IMR-90 (cell line): ENCODE measurements at regions not wholly inside any gene's neighbourhood (a gene's known extent, or its start where the extent isn't known, plus 50 kb on each side); places are given as distances from the start of the nearest gene placed in this dataset.

Experiments used
- ATAC-seq: fragments of 200-7000 bp; cut with Tn5 transposase; 2 replicates; pipeline ENCODE4 v1.9.1; 2020; ENCODE audit warnings: low read depth, mild to moderate bottlenecking, moderate library complexity
- BruUV-seq: library from RNA; stranded (reverse); fragments of 400-500 nt; replicated peaks from 2 replicates; lab custom pipeline; 2021; lab: Mats Ljungman, UMichigan
- CTCF ChIA-PET: fragments of 300-600 bp; formaldehyde crosslinking; extraction: SDS; loops from one replicate; lab custom pipeline; 2021; ENCODE audit warnings: antibody characterized with exemption; lab: Yijun Ruan, JAX
- POLR2A ChIA-PET: fragments of 300-600 bp; sonication (Branson Sonifier 250); formaldehyde crosslinking; loops from one replicate; lab custom pipeline; 2022; ENCODE audit warnings: antibody characterized with exemption; ENCODE audit not compliant: unreplicated experiment; lab: Charles Lee
- DNase-seq: peaks from one replicate; pipeline ENCODE4 v3.0.0; 2013
- H2AFZ ChIP-seq: replicated peaks from 2 replicates; pipeline ENCODE3; 2013; ENCODE audit warnings: low read length, mild to moderate bottlenecking; ENCODE audit not compliant: poor library complexity
- H2AK5ac ChIP-seq: 2 replicates; pipeline ENCODE4 v1.6.1; 2013; ENCODE audit warnings: low read depth, low read length, inconsistent platforms
- H2AK9ac ChIP-seq: replicated peaks from 2 replicates; pipeline ENCODE3; 2013; ENCODE audit warnings: mild to moderate bottlenecking, low read depth, low read length, moderate library complexity; ENCODE audit not compliant: poor library complexity
- H2BK120ac ChIP-seq: 2 replicates; pipeline ENCODE4 v1.6.1; 2013; ENCODE audit warnings: low read depth, low read length, inconsistent platforms
- H2BK15ac ChIP-seq: 3 replicates; pipeline ENCODE4 v1.6.1; 2013; ENCODE audit warnings: low read depth, low read length, inconsistent platforms
- H2BK20ac ChIP-seq: 2 replicates; pipeline ENCODE4 v1.6.1; 2013; ENCODE audit warnings: low read depth, mild to moderate bottlenecking, inconsistent platforms, low read length, moderate library complexity
- H2BK5ac ChIP-seq: 2 replicates; pipeline ENCODE4 v1.6.1; 2013; ENCODE audit warnings: mild to moderate bottlenecking, low read depth, low read length, inconsistent platforms; ENCODE audit not compliant: poor library complexity, severe bottlenecking
- H3K14ac ChIP-seq: replicated peaks from 2 replicates; pipeline ENCODE4 v1.6.1; 2013; ENCODE audit warnings: low read depth, low read length, inconsistent platforms
- H3K18ac ChIP-seq: 2 replicates; pipeline ENCODE4 v1.6.1; 2013; ENCODE audit warnings: low read depth, low read length, control low read depth
- H3K23ac ChIP-seq: 2 replicates; pipeline ENCODE4 v1.6.1; 2013; ENCODE audit warnings: low read depth, low read length, inconsistent platforms
- H3K27ac ChIP-seq: 2 replicates; pipeline ENCODE4 v1.5.1; 2013; ENCODE audit warnings: mild to moderate bottlenecking, control low read depth, low read length; ENCODE audit not compliant: insufficient read depth
- H3K27me3 ChIP-seq: 2 replicates; pipeline ENCODE4 v1.6.1; 2013; ENCODE audit warnings: low read length; ENCODE audit not compliant: control insufficient read depth, insufficient read depth
- H3K36me3 ChIP-seq: 2 replicates; pipeline ENCODE4 v1.6.1; 2013; ENCODE audit warnings: low read length, mixed read lengths; ENCODE audit not compliant: control insufficient read depth, insufficient read depth
- H3K4ac ChIP-seq: 2 replicates; pipeline ENCODE4 v1.6.1; 2013; ENCODE audit warnings: low read depth, low read length, inconsistent platforms
- H3K4me1 ChIP-seq: 2 replicates; pipeline ENCODE4 v1.6.1; 2013; ENCODE audit warnings: low read length, mixed read lengths; ENCODE audit not compliant: control insufficient read depth, insufficient read depth
- H3K4me2 ChIP-seq: 2 replicates; pipeline ENCODE4 v1.6.1; 2013; ENCODE audit warnings: low read depth, mild to moderate bottlenecking, control low read depth, low read length, moderate library complexity
- H3K4me3 ChIP-seq: 2 replicates; pipeline ENCODE4 v1.5.1; 2013; ENCODE audit warnings: low read depth, mild to moderate bottlenecking, control low read depth, low read length, moderate library complexity; ENCODE audit not compliant: insufficient read depth
- H3K56ac ChIP-seq: 2 replicates; pipeline ENCODE4 v1.6.1; 2013; ENCODE audit warnings: low read length, inconsistent platforms; ENCODE audit not compliant: insufficient read depth; ENCODE audit errors: extremely low read depth
- H3K79me1 ChIP-seq, 2 experiments: 2 replicates each; pipeline ENCODE4 v1.6.1; 2013; ENCODE audit warnings: low read length in 2 of 2, inconsistent platforms in 1 of 2, low read depth in 1 of 2
- H3K9ac ChIP-seq: 2 replicates; pipeline ENCODE4 v1.6.1; 2013; ENCODE audit warnings: low read depth, low read length, control low read depth
- H3K9me1 ChIP-seq: 2 replicates; pipeline ENCODE4 v1.6.1; 2013; ENCODE audit warnings: low read length, inconsistent platforms; ENCODE audit not compliant: insufficient read depth
- H3K9me3 ChIP-seq: 2 replicates; pipeline ENCODE4 v1.6.1; 2013; ENCODE audit warnings: low read length; ENCODE audit not compliant: control insufficient read depth, insufficient read depth
- H4K20me1 ChIP-seq: 2 replicates; pipeline ENCODE4 v1.6.1; 2013; ENCODE audit warnings: low read length, inconsistent platforms; ENCODE audit not compliant: insufficient read depth
- H4K5ac ChIP-seq: 2 replicates; pipeline ENCODE4 v1.6.1; 2013; ENCODE audit warnings: mild to moderate bottlenecking, low read depth, low read length, control low read depth
- H4K8ac ChIP-seq, 2 experiments: 2 replicates each; pipeline ENCODE4 v1.6.1; 2013; ENCODE audit warnings: low read depth in 2 of 2, low read length in 2 of 2, control low read depth in 1 of 2, inconsistent platforms in 1 of 2
- H4K91ac ChIP-seq: 2 replicates; pipeline ENCODE4 v1.6.1; 2013; ENCODE audit warnings: low read depth, low read length, inconsistent platforms; ENCODE audit not compliant: insufficient read depth
- BHLHE40 ChIP-seq: fragments of 150-350 bp; IDR thresholded peaks from 2 replicates; pipeline ENCODE4 v1.6.1; 2016; ENCODE audit warnings: mild to moderate bottlenecking, low read depth, low read length
- MXI1 ChIP-seq: IDR thresholded peaks from 2 replicates; pipeline ENCODE4 v1.6.1; 2012; ENCODE audit warnings: low read depth, mild to moderate bottlenecking, low read length, moderate library complexity, borderline replicate concordance
- WGBS, 2 experiments: methylation state at CpG; one replicate each; pipeline versions ENCODE4 v1.1.5 to v1.1.7; 2013; ENCODE audit warnings: missing lambda C conversion rate in 2 of 2; ENCODE audit not compliant: insufficient read length in 1 of 2; ENCODE audit errors: extremely low coverage in 2 of 2; 5-methylcytosine and 5-hydroxymethylcytosine counted together
- dilution Hi-C: fragments of 300-500 bp; cut with HindIII; formaldehyde crosslinking; loops from one replicate; pipeline ENCODE4 v1.14.3; 2018; ENCODE audit warnings: low sequenced_read_pairs; ENCODE audit not compliant: unreplicated experiment
- in situ Hi-C: fragments of 300-500 bp; cut with MboI; formaldehyde crosslinking; loops from 3 replicates; pipeline ENCODE4 v1.14.3; 2019; ENCODE audit warnings: low sequenced_read_pairs, inconsistent platforms, mixed read lengths
- intact Hi-C: fragments of 100-400 bp; cut with micrococcal nuclease; formaldehyde crosslinking; loops from 2 replicates; pipeline ENCODE4 v1.10.0; 2022

GRCh38 chr3:162586591-162586990, 1090.0 kb downstream of the OTOL1 start:
- no peak overlapping the region for H4K8ac ChIP-seq
- no peak overlapping the region for H3K18ac ChIP-seq
- no peaks in the 10 kb centered on the region for H3K27me3 ChIP-seq
- H2AFZ ChIP-seq, result no peak overlapping the region
- H3K9me3 ChIP-seq, result no peaks in the 10 kb centered on the region
- no peak overlapping the region for H3K9ac ChIP-seq
- H2AK5ac ChIP-seq, result no peak overlapping the region
- H3K4me2 ChIP-seq, result no peak overlapping the region
- in situ Hi-C loops, result no loop called here
- no peak overlapping the region for H3K27ac ChIP-seq
- ChIA-PET POLR2A (no interaction called here), CTCF (no interaction called here)
- H2BK20ac ChIP-seq, result no peak overlapping the region
- H2BK5ac ChIP-seq, result no peak overlapping the region
- peak; percentile 57 for DNase-seq
- H3K56ac ChIP-seq, result no peak overlapping the region
- no peaks in the 10 kb centered on the region for H3K36me3 ChIP-seq
- no peak overlapping the region for H3K23ac ChIP-seq
- no peak overlapping the region for H2BK15ac ChIP-seq
- intact Hi-C loops, result no loop called here
- H3K9me1 ChIP-seq, result no peaks in the 10 kb centered on the region
- no peak overlapping the region for H4K91ac ChIP-seq
- no peak overlapping the region for H3K14ac ChIP-seq
- H3K4ac ChIP-seq, result no peak overlapping the region
- H4K5ac ChIP-seq, result no peak overlapping the region
- no peak overlapping the region for H3K4me3 ChIP-seq
- BruUV-seq, result no TSS peak
- dilution Hi-C loops, result no loop called here
- H2AK9ac ChIP-seq, result no peak overlapping the region
- peak; percentile 79 for ATAC-seq
- peak; percentile 88 for TF ChIP-seq BHLHE40
- no peak for TF ChIP-seq MXI1
- H2BK120ac ChIP-seq, result no peak overlapping the region
- H3K79me1 ChIP-seq, result no peaks in the 10 kb centered on the region
- H4K20me1 ChIP-seq, result no peaks in the 10 kb centered on the region
- no CpG with 5 or more reads among the region's 4 CpGs for WGBS, 2 experiments
- H3K4me1 ChIP-seq, result no peaks in the 10 kb centered on the region
